ENCODE measurements at regions not wholly inside any gene's neighbourhood (a gene's known extent, or its start where the extent isn't known, plus 50 kb on each side); places are given as distances from the start of the nearest gene placed in this dataset.
A peak's percentile ranks its signal among the peaks of the same experiment; 100 is the strongest.

GRCh38 chr20:6533761-6534479 lies 233.6 kb upstream of the BMP2 start:
- DNase-seq: no peak

DNA sequence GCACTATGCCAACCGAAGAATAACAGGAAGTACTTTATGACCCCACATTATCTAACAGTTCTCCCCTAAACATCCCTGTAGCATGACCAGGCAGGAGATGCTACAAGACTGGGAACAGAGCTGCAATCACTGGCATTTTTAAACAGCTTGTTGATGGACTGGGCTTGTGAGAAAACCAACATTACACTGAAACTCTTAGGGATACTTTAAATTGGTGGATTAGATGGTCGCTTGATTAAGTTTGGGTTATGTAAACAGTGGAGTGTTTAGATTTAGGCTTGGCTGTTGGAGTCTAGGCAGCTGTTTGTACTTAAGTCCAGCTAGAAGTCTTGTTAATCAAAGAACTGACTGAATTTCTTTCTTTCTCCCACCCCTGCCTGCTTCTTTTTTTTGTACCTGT lies 234.1 kb upstream of the BMP2 start:
- DNase-seq: peak; percentile 42

DNA sequence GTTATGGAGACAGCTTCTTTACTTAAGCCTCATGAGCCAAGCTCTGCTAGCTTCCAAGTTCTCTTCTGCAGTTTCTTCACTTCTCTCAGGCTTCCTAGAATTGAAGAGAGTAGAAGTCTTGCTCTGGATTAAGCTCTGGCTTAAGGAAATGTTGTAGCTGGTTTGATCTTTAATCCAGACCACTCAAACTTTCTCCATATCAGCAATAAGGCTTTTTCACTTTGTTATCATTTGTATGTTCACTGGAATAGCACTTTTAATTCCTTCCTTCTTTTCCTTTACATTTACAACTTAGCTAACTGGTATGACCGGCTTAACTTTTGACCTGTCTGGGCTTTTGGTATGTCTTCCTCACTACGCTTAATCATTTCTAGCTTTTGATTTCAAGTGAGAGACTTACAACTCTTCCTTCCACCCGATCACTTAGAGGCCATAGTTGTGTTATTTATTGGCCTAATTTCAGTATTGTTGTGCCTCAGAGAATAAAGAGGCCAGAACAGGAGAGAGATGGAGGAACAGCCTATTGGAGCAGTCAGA lies 236.6 kb upstream of the BMP2 start:
- DNase-seq: no peak

DNA sequence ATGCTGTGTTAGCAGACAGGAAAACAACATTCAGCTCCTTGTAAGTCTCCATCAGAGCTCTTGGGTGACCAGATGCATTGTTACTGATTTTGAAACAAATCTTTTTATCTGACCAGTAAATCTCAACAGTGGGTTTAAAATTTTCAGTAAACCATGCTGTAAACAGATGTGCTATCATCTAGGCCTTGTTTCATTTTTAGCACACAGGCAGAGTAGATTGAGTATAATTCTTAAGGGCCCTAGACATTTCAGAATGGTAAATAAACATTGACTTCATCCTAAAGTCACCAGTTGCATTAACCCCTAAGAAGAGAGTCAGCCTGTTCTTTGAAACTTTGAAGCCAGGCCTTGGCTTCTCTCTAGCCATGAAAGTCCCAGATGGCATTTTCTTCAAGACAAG lies 237.2 kb upstream of the BMP2 start:
- DNase-seq: no peak

GRCh38 chr20:6525447-6526303 lies 241.8 kb upstream of the BMP2 start:
- DNase-seq: no peak

- no peak for DNase-seq
These were observed 243.2 kb upstream of the BMP2 start for GRCh38 chr20:6524305-6524704.

- no peak for DNase-seq
These were observed 247.9 kb upstream of the BMP2 start for GRCh38 chr20:6519556-6519955.

- peak; percentile 50 for DNase-seq
These were observed 252.2 kb upstream of the BMP2 start for GRCh38 chr20:6515261-6515660.

DNA sequence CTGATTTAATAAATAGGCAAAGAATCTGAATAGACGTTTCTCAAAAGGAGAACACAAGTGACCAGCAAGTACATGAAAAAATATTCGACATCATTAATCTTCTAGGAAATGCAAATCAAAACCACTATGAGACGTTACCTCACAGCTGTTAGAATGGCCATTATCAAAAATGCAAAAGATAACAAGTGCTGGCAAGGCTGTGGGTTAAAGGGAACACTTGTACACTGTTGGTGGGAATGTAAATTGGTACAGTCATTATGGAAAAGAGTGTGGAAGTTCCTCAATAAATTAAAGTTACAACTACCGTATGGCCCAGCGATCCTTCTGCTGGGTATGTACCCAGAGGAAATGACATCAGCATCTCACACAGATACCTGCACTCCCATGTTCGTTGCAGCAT lies 253.9 kb upstream of the BMP2 start:
- no peak for DNase-seq

DNA sequence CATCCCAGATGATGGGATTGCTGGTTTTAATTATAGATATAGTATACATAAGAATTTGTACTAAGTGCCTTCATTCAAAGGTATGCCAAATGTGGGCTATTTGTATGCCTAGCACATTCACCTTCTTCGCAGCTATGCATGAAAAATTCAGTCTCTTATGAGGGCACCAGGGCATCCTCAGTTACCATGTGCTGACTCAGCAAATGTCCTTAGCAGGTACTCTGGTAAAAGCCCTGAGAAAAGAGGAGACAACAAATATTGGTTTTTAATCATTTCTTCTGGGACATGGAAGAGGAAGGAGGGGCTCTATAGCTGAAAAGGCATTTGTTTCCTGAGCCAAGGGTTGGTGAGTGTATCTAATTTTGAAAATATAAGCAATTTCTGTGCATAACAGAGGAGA lies 258.1 kb upstream of the BMP2 start:
- no peak for DNase-seq

DNA sequence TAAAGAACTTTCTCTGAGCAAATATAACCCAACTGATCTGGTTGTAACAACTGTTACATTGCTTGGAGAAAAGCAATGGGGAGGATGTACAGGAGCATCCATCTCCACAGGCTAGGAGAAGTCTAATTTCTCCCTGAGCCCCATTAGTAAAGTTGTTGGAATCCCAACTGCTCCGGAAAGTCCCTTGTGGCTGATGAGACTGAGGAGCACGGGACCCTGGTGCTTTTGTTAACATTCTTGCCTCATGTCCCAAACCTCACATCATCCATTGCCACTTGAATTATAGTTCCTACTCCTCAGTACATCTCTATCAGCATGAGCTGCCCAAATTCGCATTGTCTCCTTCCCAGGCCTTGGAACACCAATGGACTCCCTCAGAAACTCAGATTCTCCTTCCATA lies 260.6 kb upstream of the BMP2 start:
- no peak for DNase-seq

DNA sequence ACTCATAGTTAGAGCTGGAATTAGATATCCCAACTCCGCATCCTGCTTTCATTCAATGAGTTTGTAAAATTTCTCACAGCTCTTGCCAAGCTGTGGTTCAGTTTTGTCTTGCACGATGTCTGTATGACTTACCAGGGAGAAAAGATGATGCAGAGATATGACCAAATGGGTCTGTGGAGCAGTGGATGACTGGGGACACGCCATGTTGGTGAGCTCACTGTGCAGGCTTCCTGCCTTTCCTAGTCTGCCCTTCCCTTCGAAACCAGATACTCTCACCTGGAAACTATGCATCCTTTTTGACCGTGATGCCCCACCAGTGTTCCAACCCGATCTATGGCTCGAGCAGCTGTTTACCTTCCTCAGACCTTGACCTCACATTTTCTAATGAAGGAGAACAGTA lies 262.7 kb upstream of the BMP2 start:
- DNase-seq: no peak

DNA sequence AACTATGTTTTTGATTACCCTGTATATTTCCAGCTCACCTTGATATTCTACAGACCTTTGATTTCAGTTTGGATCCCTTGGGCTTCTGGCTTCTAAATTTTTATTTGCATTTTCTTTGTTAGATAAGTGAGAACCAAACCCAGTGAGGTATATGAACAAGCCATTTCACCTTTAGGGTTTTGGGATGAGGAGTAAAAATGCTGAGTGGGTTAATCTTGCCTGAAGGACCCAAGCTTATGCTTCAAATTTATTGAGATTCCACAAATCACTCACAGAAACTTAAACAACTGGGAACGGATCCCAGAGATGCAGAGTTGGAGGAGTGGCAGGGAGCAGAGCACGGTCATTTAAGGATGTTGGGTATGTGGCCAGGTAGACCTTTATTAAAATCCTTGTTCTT lies 263.3 kb upstream of the BMP2 start:
- DNase-seq: no peak

GRCh38 chr20:6502999-6503398 lies 264.5 kb upstream of the BMP2 start:
- DNase-seq: no peak

DNA sequence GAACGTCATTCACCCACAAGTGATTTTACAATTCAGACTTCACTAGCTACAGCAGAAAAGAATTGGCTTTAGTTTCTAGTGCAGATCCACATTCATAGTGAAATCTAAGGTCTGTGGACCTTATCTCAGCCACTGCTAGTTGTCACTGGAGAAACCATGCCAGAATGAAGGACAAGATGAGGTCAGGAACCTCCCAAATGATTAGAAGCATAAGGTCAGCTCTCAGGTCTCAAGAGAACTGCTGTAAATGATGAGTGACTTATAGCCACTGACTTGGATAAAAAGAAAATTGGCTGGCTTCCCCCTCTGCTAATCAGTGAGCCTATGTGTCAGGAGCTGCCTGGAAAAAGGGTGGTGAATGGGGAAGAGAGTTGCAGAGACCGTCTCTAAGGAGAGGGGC lies 265.3 kb upstream of the BMP2 start:
- DNase-seq: no peak

- DNase-seq: peak; percentile 32
These were observed 266.4 kb upstream of the BMP2 start for GRCh38 chr20:6501061-6501460.

GRCh38 chr20:6499566-6499965 lies 267.9 kb upstream of the BMP2 start:
- no peak for DNase-seq

DNA sequence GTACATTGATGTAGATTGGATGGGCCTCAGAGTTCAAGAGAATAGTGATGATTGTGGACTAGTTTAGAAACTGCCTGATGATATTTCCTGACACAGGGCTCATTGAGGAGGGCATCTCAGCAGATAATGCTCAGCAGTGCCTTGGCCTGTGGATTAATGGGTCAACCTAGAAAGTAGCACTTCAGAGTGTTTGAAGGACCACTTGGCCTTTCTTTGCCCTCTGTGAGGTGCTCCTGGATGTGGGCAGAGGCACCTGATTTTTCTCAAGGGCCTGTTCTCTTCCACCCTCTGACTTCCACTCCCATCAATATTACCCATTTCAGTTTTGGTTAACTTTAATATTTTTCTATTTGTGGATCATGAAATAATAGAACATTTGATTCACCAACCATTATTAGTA lies 270.6 kb upstream of the BMP2 start:
- DNase-seq: no peak

DNA sequence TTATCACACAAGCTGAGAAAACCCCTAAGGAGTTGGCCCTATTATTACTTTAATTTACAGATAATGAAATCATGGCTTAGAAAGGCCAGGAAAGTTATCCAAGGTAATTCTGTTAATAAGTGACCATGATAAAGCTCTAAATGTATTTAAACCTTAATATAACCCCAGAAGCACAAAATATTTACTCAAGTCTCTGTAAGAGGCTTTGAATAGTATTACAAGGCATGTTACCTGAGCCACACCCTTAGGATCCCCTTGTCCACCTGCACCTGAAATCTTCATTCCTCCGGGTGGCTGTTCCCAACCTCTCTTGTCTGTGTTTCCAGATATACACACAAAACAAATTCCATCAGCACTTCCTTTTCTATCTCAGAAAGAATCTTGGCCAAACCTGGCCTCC lies 271.6 kb upstream of the BMP2 start:
- DNase-seq: no peak

DNA sequence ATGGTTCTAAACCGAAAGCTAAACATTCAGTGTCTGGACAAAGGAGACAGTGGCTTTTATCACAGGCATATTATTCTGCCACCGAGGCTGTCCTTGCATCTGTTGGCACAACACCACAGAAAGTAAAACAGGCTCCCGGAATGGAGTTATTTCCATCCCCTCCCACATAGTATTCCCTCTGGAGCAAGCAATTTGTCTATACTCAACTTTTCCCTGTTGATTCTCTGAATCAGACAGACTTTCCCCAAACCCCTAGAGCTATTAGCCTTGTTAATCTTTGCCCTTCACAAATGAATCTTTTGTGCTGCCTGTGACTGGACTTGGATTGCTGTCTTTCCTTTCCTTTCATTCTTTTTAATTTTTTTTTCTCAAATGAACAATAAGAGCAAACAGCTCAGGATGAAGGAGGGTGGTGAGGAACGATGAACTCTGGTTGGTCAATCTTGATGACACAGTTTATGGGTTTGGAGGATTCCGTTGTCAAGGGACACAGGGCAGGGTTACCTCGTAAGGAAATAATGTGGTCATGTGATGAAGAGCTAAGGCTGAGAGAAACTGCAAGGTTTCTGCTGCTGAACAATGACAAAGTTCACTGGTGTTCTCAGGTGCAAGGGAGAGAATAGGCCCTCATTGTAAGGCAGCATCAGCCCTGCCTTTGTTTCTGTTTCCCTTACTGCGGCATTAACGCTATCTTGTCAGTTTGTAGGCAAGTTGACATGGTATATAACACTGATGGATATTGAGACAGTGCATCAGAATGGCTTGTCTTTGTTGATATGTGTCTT lies 275.0 kb upstream of the BMP2 start:
- DNase-seq: peak; percentile 86

GRCh38 chr20:6490849-6491248 lies 276.6 kb upstream of the BMP2 start:
- DNase-seq: no peak

GRCh38 chr20:6489361-6490171 lies 277.9 kb upstream of the BMP2 start:
- DNase-seq: peak; percentile 99

DNA sequence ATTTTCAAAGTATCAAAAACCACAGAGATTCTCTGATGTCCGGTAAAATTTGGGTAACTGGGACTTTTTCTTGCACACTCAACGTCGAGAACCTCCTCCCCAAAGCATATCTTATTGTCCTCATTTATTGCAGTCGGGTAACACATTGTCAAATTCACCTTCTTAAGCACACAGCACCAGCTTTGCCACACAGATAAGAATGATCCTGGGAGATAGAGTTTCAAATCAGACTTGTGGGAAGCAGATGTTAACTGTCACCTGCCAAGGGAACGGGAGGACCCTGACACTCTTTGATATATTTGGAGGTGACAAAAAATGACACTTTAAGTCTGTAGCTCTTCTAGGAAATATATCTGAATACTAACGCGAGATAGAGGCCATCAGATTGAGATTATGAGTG lies 282.1 kb upstream of the BMP2 start:
- no peak for DNase-seq
